ENCODE measurements at regions not wholly inside any gene's neighbourhood (a gene's known extent, or its start where the extent isn't known, plus 50 kb on each side); places are given as distances from the start of the nearest gene placed in this dataset.
"Not testable (repeated sequence)": the region's sequence is repeated elsewhere in the genome, so short reads cannot be mapped to it uniquely, and the experiment has no call there.

DNA sequence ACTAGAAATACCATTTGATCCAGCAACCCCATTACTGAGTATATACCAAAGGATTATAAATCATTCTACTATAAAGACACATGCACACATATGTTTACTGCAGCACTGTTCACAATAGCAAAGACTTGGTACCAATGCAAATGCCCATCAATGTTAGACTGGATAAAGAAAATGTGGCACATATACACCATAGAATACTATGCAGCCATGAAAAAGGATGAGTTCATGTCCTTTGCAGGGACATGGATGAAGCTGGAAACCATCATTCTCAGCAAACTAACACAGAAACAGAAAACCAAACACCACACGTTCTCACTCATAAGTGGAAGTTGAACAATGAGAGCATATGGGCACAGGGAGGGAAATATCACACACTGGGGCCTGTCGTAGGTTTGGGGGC, 106.0 kb downstream of the SPATA18 start:
- not testable (repeated sequence) for DNase-seq

GRCh38 chr4:52157641-52158316, 106.7 kb downstream of the SPATA18 start:
- no peak for DNase-seq

- DNase-seq, result no peak
Observed at GRCh38 chr4:52160859-52161258, 109.8 kb downstream of the SPATA18 start.

- no peak for DNase-seq
Observed at GRCh38 chr4:52164116-52164515, 113.0 kb downstream of the SPATA18 start.

DNA sequence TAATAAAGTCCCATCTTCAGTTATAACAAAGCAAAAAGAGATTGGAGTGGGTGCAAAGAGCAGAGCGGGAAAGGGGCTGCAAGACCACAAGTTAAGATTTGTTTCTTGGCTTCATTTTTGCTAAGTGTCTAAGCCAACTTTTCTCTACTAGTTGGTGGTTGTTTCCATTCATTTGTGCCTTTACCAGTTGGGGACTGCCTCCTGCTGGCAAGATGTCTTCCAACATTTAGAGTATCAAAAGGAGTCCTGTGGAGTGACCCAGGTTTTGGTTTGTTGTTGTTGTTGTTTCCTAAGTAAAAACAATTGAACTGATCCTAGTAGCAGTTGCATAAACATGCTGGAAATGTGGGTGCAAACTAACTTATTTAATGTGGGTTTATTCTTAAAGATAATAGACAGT, 121.1 kb downstream of the SPATA18 start:
- DNase-seq, result no peak

- DNase-seq, result no peak
Observed at GRCh38 chr4:52173470-52174045, 122.5 kb downstream of the SPATA18 start.

GRCh38 chr4:52187603-52188002, 136.5 kb downstream of the SPATA18 start:
- no peak for DNase-seq

DNA sequence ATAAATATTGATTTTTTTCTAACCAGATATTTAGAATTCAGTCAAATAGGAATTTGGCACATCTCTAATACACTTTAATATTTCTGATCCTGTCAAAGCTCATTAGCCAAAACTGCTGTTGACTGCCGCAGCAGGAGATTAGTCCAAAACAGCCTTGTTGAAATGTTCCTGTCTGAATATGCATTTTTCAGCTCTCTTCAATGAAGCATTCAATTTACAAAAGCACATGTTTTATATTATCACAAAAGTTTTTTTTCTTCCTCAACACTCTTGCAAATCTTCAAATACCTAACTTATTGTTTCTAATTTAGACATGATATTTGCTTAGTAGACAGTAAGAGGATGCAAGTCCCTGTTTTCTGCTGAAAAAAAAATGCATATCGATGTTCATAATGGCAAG, 140.9 kb downstream of the SPATA18 start:
- no peak for DNase-seq

DNA sequence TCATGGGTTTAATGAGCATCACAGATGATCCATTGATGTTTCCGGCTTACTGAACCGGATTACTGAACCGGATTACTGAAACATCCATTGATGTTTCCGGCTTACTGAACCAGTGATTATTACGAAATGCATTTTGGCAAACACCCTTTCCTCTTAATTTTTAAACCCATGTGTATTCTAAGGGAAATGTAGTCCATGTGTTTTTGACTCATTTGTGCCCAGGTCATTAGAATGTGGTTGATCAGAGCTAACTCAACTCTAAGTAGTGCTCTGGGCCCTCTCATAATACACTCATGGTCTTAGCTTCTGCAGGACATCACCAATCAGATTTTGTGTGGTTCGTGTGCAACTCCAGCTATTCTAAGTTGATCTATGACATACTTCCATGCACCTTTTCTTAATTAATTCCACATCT, 141.6 kb downstream of the SPATA18 start:
- no peak for DNase-seq

DNA sequence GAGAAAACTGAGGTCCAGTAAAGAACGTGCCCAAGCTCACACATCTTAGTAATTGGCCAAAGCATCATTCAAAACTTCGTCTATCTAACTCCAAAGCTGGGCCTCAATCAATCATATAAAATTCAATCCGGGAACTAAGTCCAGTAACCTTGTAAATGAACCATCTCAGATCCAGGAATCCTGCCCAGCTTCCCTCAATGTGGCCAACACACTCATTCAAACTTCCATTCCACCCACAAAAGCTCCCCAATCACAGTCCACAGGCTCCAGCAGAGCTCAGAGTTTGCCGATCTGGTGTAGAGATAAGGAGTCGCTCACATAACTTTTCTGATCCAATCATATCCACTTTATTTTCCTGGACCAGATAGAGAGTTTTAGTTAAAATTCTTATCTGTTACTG, 144.8 kb downstream of the SPATA18 start:
- no peak for DNase-seq

DNA sequence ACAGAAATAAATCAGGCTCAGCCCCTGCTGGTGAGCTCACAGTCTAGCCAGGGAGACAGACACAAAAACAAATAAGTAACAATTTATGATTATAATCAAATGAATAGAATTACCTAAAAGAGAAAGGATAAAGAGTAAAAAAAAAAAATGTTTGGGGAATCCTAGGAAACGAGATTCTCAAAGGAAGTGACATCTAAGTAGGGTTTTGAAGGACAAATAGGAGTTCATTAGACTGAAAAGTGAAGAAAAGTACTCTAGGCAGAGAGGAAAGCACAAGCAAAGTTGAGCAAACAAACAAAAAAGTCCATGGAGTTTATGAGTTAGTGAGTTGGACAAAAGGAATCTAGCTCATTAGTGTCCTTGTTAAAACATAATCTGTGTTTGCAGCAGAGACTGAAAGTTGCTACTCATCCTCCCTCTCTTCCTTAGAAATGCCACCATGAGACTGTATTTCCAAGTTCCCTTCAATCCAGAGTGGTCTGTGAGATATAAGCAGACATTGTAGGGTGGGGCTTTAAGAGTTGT, 145.6 kb downstream of the SPATA18 start:
- no peak for DNase-seq

DNA sequence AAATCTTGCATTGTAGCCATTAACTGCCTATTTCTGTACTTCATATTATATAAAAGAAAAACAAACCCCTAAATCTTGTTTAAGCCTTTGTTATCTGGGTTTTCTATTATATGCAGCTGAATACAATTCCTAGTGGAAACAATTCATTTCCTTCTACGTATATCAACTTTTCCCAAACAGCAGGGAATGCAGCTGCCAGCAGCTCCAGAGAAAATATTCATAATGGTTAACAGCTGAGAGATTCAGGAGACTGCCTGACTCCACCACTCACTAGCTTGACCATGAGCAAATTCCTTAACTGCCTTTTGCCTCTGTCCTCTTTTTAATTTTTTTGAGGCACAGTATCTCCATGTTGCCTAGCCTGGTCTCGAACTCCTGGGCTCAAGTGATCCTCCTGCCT, 146.2 kb downstream of the SPATA18 start:
- no peak for DNase-seq

DNA sequence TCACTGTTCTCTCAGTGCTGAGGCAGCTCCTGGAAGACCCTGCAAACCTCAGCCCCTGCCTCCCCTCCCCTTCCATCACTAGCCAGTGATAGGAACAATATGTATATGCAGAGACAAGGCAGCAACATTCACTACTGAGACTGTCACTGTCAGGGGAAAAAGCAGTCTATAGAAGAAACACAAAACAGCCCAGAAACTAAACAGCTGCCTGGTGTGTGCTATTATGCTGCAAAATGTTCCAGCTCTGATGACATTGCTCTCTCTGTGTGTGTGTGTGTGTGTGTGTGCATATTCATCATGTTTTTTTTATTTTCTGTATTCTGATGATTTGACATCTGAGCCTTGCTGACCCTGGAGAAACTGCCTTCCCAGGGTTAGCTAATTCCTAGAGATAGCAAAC, 147.2 kb downstream of the SPATA18 start:
- no peak for DNase-seq

- no peak for DNase-seq
Observed at GRCh38 chr4:52199574-52200338, 148.7 kb downstream of the SPATA18 start.

DNA sequence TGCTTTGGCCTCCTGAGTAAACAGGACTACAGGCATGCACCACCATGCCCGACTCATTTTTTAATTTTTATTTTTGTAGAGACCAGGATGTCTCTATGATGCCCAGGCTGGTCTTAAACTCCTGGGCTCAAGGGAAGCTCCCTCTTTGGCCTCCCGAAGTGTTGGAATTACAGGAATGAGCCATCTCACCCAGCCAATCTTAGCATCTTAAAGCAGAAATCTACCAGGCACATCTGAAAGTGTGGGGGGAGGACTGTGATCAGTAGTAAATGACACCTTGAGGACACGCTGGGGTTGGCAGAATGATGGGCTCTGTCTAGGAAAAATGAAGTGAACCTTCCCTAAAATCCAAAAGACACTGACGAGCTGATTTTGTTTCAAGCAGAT, 149.2 kb downstream of the SPATA18 start:
- DNase-seq, result no peak

GRCh38 chr4:52201715-52202114, 150.6 kb downstream of the SPATA18 start:
- DNase-seq, result no peak

DNA sequence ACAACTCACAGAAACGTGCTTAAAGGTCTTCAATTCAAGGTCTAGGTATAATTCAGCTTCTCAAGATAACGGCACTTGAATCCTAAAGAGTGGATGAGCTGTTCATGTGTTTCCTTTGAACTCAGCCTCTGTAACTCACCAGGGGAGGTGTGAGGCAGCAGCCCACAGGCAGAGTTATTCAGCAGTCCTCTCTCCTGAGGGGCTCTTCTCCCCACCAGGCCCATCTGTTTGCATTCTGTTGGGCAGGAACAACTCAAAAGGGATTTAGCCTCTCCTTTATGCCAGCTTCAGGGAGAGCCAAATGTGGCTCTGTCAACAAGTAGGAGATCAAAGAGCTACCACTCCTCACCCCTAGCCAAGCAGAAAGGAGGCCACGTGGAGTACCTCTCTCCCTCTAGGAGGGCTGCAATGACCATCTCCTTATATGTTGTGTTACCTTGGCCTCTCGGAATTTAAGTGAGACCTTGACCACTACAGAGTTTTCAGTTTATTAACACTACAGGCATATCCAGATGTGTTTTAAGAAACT, 151.2 kb downstream of the SPATA18 start:
- DNase-seq, result no peak

- DNase-seq, result no peak
Observed at GRCh38 chr4:52202931-52203330, 151.8 kb downstream of the SPATA18 start.

DNA sequence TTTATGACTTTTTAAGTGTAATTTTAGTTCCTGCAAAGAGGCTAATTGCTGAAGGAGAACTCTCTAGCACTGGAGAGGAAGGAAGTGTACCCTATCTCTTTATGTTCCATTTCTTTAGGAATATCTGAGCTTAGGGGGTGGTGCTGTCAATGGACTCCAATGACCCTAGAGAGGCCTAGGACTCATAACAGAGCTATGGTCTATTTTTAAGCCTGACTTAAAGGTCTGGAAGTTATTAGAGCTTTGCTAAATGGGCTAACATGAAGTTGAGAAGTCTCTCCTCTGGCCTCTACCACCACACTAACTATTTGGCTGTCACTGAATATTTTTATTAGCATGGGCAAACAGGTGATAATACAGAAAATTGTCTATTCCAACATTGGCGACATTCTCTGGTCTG, 152.2 kb downstream of the SPATA18 start:
- no peak for DNase-seq

DNA sequence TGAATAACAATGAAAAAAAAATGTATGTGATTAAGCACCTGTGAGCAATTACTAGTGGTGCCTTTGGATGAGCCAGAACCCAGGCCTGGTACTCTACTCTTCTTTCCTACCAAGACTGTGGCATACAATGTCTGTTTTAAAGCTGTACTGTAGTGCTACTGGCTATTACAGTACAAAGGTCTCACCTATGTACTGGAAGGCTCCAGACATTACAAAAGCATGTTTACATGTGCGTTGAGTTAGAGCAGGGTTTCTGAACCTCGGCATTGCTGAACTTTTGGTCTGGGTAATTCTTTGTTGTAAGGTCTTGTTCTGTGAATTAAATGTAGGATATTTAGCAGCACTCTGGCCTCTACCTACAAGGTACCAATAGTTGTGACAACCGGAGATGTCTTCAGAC, 153.8 kb downstream of the SPATA18 start:
- no peak for DNase-seq

DNA sequence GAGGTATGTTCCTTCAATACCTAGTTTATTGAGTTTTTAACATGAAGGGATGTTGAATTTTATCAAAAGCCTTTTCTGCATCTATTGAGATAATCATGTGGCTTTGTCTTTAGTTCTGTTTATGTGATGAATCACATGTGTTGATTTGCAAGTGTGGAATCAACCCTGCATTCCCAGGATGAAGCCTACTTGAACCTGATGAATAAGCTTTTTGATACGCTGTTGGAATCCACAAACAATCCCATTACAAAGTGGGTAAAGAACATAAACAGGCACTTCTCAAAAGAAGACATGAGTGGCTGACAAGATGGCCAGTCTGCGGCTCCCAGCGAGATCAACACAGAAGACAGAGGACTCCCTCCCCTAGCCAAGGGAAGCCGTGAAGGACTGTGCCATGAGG, 156.0 kb downstream of the SPATA18 start:
- DNase-seq, result not testable (repeated sequence)

DNA sequence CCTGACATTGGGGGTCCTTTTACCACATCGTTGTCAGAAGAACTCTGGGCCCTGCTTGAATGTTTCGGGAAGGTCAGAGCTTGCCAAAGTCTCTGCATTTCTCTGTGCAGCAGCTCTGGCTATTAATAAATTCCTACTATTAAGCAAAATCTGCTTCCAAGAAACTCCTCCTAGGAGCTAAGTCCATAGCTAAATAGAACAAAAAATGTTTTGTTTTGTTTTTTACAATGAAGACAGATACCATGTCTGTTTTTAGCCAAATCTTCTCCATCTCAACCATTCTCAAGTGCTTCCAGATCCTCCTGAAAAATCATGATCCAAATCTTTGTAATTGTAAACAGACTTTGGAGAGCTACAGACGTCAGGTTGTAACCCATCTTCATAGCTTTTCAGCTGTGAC, 161.6 kb downstream of the SPATA18 start:
- no peak for DNase-seq

DNA sequence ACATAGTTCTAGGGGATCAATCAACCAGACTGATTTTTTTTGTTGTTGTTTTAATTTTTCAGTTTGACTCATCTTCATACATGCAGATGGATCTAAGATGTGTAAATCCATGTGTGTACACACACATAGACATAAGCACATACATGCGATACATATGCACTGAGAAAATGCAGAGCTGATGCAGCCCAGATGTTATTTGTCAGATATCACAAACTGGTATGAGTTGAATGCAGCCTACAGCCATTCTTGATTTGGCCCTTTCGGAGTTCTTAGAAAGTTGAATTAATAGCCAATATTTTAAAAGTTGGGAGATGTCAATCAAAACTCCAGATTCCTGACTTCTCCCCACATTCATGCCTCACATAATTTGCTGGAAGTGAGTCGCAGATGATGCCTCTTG, 180.4 kb downstream of the SPATA18 start:
- DNase-seq, result no peak

All from CD4-positive, alpha-beta T cell treated with Interleukin-21 for 1 hour (primary cell).